ENCODE measurements at regions not wholly inside any gene's neighbourhood (a gene's known extent, or its start where the extent isn't known, plus 50 kb on each side); places are given as distances from the start of the nearest gene placed in this dataset.
A peak's percentile ranks its signal among the peaks of the same experiment; 100 is the strongest.

GRCh38 chr2:19609266-19609665 is 250.8 kb upstream of the OSR1 start:
- DNase-seq = no peak

- no peak for DNase-seq
These were observed 249.7 kb upstream of the OSR1 start for GRCh38 chr2:19607931-19608771.

GRCh38 chr2:19607400-19607799 is 249.0 kb upstream of the OSR1 start:
- DNase-seq = no peak

- no peak for DNase-seq
These were observed 242.6 kb upstream of the OSR1 start for GRCh38 chr2:19600982-19601381.

- no peak for DNase-seq
These were observed 242.1 kb upstream of the OSR1 start for GRCh38 chr2:19600506-19600905.

- no peak for DNase-seq
These were observed 240.5 kb upstream of the OSR1 start for GRCh38 chr2:19598971-19599370.

- no peak for DNase-seq
These were observed 233.8 kb upstream of the OSR1 start for GRCh38 chr2:19592197-19592596.

- no peak for DNase-seq
These were observed 231.4 kb upstream of the OSR1 start for GRCh38 chr2:19589791-19590190.

- no peak for DNase-seq
These were observed 222.4 kb upstream of the OSR1 start for GRCh38 chr2:19580830-19581229.

GRCh38 chr2:19580264-19580663 is 221.8 kb upstream of the OSR1 start:
- DNase-seq = no peak

GRCh38 chr2:19579461-19579860 is 221.0 kb upstream of the OSR1 start:
- no peak for DNase-seq

GRCh38 chr2:19577723-19578122 is 219.3 kb upstream of the OSR1 start:
- DNase-seq = no peak

- DNase-seq = no peak
These were observed 218.0 kb upstream of the OSR1 start for GRCh38 chr2:19576411-19576810.

- no peak for DNase-seq
These were observed 217.2 kb upstream of the OSR1 start for GRCh38 chr2:19575641-19576040.

- peak in 1 of 58 donors; percentile 7 for DNase-seq
These were observed 216.4 kb upstream of the OSR1 start for GRCh38 chr2:19574778-19575260.

- DNase-seq = no peak
These were observed 215.4 kb upstream of the OSR1 start for GRCh38 chr2:19573784-19574183.

- DNase-seq = no peak
These were observed 213.3 kb upstream of the OSR1 start for GRCh38 chr2:19571773-19572172.

- no peak for DNase-seq
These were observed 210.9 kb upstream of the OSR1 start for GRCh38 chr2:19569300-19569791.

- DNase-seq = no peak
These were observed 210.4 kb upstream of the OSR1 start for GRCh38 chr2:19568809-19569208.

GRCh38 chr2:19560785-19561184 is 202.4 kb upstream of the OSR1 start:
- DNase-seq = no peak

- no peak for DNase-seq
These were observed 201.3 kb upstream of the OSR1 start for GRCh38 chr2:19559596-19560240.

GRCh38 chr2:19556648-19557047 is 198.2 kb upstream of the OSR1 start:
- DNase-seq = no peak

GRCh38 chr2:19554520-19554919 is 196.1 kb upstream of the OSR1 start:
- DNase-seq = no peak
